LNCAP (cell line): ENCODE measurements at regions not wholly inside any gene's neighbourhood (a gene's known extent, or its start where the extent isn't known, plus 50 kb on each side); places are given as distances from the start of the nearest gene placed in this dataset.

ENCODE experiments used
- TF ChIP-seq, protein P1 (sequence below): fragments of 450-650 bp; IDR thresholded peaks from 2 replicates; pipeline ENCODE4 v1.5.1; 2017; ENCODE audit warnings: mild to moderate bottlenecking

DNA sequence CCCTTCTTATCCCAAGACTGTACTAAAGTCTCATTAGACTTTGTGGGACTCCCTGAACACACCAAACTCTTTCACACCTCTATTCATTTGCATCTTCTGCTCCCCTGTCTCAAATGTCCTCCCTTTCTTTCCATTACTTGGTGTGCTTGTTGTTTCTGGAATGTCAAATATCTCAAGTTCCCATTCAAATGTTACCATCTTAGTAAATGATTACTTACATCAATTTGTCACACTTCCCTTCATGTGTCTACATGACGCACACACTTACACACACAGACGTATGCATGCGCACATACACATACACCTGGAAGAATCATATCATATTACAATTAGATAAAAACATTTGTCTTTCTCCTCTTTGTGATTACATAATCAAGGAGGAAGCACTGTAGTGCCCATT is 210.8 kb upstream of the TEX13C start:
- TF ChIP-seq, protein P1, sequence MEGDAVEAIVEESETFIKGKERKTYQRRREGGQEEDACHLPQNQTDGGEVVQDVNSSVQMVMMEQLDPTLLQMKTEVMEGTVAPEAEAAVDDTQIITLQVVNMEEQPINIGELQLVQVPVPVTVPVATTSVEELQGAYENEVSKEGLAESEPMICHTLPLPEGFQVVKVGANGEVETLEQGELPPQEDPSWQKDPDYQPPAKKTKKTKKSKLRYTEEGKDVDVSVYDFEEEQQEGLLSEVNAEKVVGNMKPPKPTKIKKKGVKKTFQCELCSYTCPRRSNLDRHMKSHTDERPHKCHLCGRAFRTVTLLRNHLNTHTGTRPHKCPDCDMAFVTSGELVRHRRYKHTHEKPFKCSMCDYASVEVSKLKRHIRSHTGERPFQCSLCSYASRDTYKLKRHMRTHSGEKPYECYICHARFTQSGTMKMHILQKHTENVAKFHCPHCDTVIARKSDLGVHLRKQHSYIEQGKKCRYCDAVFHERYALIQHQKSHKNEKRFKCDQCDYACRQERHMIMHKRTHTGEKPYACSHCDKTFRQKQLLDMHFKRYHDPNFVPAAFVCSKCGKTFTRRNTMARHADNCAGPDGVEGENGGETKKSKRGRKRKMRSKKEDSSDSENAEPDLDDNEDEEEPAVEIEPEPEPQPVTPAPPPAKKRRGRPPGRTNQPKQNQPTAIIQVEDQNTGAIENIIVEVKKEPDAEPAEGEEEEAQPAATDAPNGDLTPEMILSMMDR, result no peak

DNA sequence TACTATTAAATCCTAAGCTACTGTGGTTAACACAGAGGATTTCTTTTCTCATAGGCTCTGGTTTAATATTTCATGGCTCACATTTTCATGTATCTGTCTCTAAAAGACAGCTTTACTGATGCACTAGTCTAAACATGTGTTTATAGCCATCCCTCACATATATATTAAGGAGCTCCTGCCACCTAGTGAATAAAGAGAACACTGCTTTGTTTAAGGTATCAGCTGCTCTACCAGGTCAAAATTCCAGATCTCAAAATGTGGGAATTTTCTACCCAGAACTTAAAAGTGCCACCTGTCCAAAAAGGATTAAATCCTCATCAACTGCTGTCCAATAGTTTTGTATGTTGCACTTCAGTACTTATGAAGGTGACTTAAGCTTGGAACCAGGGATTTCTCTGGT is 188.5 kb upstream of the TEX13C start:
- TF ChIP-seq, protein P1, result peak; percentile 46

DNA sequence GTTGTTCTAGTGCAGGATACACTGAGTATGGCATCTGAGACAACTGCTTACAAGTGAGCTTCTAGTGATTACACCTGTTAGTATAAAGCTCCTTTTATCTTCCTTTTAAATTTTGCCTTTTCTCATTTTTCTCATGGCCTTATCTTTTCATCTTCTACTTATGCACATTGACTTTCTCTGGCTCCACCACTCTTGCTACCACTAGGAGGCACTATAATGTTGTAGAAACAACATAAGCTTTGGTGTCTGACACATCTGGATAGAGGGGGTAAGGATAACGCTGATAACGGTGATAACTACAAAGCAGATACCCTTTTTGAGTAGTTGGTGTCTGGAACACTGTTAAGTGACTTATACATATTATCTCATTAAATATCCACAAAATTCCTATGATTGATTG is 187.4 kb upstream of the TEX13C start:
- TF ChIP-seq, protein P1, result peak; percentile 64

DNA sequence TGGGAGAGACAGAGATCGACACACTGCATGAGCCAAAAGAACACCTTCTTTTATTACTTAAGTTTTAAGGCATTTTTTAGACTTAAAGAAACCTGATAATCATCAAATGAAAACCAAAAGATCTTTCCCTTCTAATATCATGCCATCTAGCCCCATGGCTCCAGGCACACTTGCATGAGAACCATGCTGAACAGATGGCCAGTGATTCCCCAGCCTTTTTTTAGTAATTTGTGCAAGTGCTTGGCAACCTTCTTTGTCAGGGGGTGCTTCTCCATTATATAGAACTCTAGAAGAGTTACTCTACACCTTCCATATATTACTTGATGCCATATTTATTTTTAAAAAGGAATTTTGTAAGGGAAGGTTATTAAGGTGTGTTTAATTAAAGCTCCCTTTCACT is 182.2 kb upstream of the TEX13C start:
- TF ChIP-seq, protein P1, result no peak

DNA sequence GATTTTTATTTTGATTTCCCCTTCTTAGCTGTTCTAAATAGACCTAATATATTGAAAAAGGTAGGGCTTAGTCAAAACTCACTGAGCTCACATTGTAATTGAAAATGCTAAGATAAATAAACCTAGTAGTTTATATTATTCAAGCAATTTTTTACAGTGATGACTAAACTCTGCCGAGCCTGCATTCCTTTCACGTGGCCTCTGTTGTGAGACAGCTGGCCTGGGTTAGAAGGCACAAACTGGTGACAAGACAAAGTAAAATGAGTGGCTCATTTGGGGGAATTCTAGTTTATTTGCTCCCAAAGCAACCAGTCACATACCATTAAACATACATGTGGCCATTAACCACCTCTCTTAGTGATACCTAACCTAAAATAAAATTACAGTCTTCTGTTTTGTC is 169.4 kb upstream of the TEX13C start:
- TF ChIP-seq, protein P1, result no peak

DNA sequence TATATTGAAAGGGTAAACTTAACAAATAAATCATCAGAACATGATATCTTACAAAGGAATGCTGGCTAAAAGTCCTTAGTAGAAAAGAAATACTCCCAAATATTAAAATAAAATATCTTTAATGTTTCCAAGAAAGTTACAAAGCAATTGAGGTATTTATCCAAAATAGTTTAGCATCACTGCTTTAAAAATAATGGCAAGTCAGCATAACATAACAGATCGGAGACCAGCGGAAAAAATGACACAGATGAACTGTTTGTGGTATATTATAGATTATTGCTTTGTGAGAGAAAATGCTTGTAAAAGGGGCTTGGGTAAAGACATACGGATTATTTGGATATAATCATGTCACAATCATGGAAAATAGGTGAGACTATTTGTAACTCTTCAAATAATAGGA is 168.5 kb upstream of the TEX13C start:
- TF ChIP-seq, protein P1, result no peak

DNA sequence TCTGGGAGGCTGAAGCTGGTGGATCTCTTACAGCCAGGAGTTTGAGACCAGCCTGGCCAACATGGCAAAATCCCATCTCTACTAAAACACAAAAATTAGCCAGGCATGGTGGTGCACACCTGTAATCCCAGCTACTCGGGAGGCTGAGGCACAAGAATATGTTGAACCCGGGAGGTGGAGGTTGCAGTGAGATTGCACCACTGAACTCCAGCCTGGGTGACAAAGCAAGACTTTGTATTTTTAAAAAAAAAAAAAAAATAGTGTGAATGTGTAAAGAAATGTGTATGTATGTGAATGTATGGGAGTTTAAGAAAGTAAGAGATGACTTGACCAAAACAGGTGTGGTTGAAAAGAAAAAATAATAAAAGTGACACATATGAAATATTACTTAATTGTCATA is 167.7 kb upstream of the TEX13C start:
- TF ChIP-seq, protein P1, result no peak

DNA sequence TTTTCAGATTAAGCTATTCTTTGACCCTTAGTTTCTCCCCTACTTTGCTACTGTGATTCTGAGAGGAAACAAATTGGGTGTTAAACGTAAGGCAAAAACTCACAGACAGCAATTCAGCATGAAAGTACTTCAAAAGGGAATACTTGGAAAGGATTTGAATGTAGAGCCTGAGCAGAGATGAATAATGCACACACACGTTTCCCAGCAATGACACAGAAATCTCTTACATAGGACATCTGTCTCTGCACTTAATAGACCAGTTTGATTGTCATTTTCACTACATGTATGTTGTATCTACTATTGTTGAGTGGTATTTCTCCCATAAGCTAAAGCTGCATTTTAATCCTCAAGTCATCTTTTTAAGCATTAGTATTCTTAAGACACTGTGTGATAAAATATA is 166.1 kb upstream of the TEX13C start:
- TF ChIP-seq, protein P1, result no peak
